ENCODE measurements at regions not wholly inside any gene's neighbourhood (a gene's known extent, or its start where the extent isn't known, plus 50 kb on each side); places are given as distances from the start of the nearest gene placed in this dataset.

- TF ChIP-seq CTCF (conservative IDR thresholded peaks at IDR 0.05; ENCODE audit: low read depth, low read length) (no peak), EZH2 (IDR thresholded peaks at IDR 0.05; ENCODE audit: borderline replicate concordance, low read depth, low read length, poor library complexity, severe bottlenecking) (no peak)
- intact Hi-C loops (cut with micrococcal nuclease; ENCODE audit: unreplicated experiment): no loop called here
- H3K9me3 ChIP-seq (ENCODE audit: low read depth, low read length, poor library complexity, severe bottlenecking): no peaks in the 10 kb centered on the region
- H3K36me3 ChIP-seq (ENCODE audit: insufficient read depth, low read length, poor library complexity, severe bottlenecking): no peaks in the 10 kb centered on the region
- BruUV-seq (replicated peaks): no TSS peak
- H3K27ac ChIP-seq (ENCODE audit: low read depth, low read length, poor library complexity, severe bottlenecking): no peak overlapping the region
- no peak for DNase-seq (ENCODE audit: low spot score)
- H3K4me3 ChIP-seq (ENCODE audit: low read depth, low read length, poor library complexity, severe bottlenecking): no peak overlapping the region
- H3K4me1 ChIP-seq (ENCODE audit: insufficient read depth, low read length, poor library complexity, severe bottlenecking): no peaks in the 10 kb centered on the region
- CTCF ChIA-PET: no interaction called here
- POLR2A ChIA-PET (ENCODE audit: low non-redundant PET): no interaction called here
- no peaks in the 10 kb centered on the region for H3K27me3 ChIP-seq (replicated peaks; ENCODE audit: insufficient read depth, low read depth, low read length, poor library complexity)
Measured at GRCh38 chr20:5670036-5670536, 59.3 kb upstream of the GPCPD1 start.

- Histone ChIP-seq H3K27me3 (replicated peaks; ENCODE audit: insufficient read depth, low read depth, low read length, poor library complexity) (no peaks in the 10 kb centered on the region), H3K9me3 (ENCODE audit: low read depth, low read length, poor library complexity, severe bottlenecking) (no peaks in the 10 kb centered on the region), H3K36me3 (ENCODE audit: insufficient read depth, low read length, poor library complexity, severe bottlenecking) (no peaks in the 10 kb centered on the region), H3K4me3 (ENCODE audit: low read depth, low read length, poor library complexity, severe bottlenecking) (no peak overlapping the region), H3K4me1 (ENCODE audit: insufficient read depth, low read length, poor library complexity, severe bottlenecking) (no peaks in the 10 kb centered on the region), H3K27ac (ENCODE audit: low read depth, low read length, poor library complexity, severe bottlenecking) (no peak overlapping the region)
- TF ChIP-seq CTCF (conservative IDR thresholded peaks at IDR 0.05; ENCODE audit: low read depth, low read length) (no peak), EZH2 (IDR thresholded peaks at IDR 0.05; ENCODE audit: borderline replicate concordance, low read depth, low read length, poor library complexity, severe bottlenecking) (no peak)
- DNase-seq (ENCODE audit: low spot score): no peak
- intact Hi-C loops (cut with micrococcal nuclease; ENCODE audit: unreplicated experiment): no loop called here
- POLR2A ChIA-PET (ENCODE audit: low non-redundant PET): no interaction called here
- CTCF ChIA-PET: no interaction called here
- no TSS peak for BruUV-seq (replicated peaks)
Measured at GRCh38 chr20:5668529-5668868, 57.7 kb upstream of the GPCPD1 start.

- TF ChIP-seq EZH2 (IDR thresholded peaks at IDR 0.05; ENCODE audit: borderline replicate concordance, low read depth, low read length, poor library complexity, severe bottlenecking): no peak
- TF ChIP-seq CTCF (conservative IDR thresholded peaks at IDR 0.05; ENCODE audit: low read depth, low read length): no peak
- no peaks in the 10 kb centered on the region for H3K4me1 ChIP-seq (ENCODE audit: insufficient read depth, low read length, poor library complexity, severe bottlenecking)
- no peaks in the 10 kb centered on the region for H3K9me3 ChIP-seq (ENCODE audit: low read depth, low read length, poor library complexity, severe bottlenecking)
- intact Hi-C loops (cut with micrococcal nuclease; ENCODE audit: unreplicated experiment): no loop called here
- no peak overlapping the region for H3K27ac ChIP-seq (ENCODE audit: low read depth, low read length, poor library complexity, severe bottlenecking)
- H3K27me3 ChIP-seq (replicated peaks; ENCODE audit: insufficient read depth, low read depth, low read length, poor library complexity): no peaks in the 10 kb centered on the region
- POLR2A ChIA-PET (ENCODE audit: low non-redundant PET): no interaction called here
- no peak for DNase-seq (ENCODE audit: low spot score)
- CTCF ChIA-PET: no interaction called here
- no peak overlapping the region for H3K4me3 ChIP-seq (ENCODE audit: low read depth, low read length, poor library complexity, severe bottlenecking)
- no TSS peak for BruUV-seq (replicated peaks)
- H3K36me3 ChIP-seq (ENCODE audit: insufficient read depth, low read length, poor library complexity, severe bottlenecking): no peaks in the 10 kb centered on the region
Measured at GRCh38 chr20:5667705-5668528, 57.1 kb upstream of the GPCPD1 start.

Measured in A673 (cell line).